HG03571 (cell line): ENCODE measurements at regions not wholly inside any gene's neighbourhood (a gene's known extent, or its start where the extent isn't known, plus 50 kb on each side); places are given as distances from the start of the nearest gene placed in this dataset.
"Not testable (repeated sequence)": the region's sequence is repeated elsewhere in the genome, so short reads cannot be mapped to it uniquely, and the experiment has no call there.

Source experiments
- ATAC-seq: cut with Tn5 transposase; IDR thresholded peaks from one replicate; pipeline ENCODE4 v1.9.1; 2021; ENCODE audit not compliant: unreplicated experiment

GRCh38 chr3:101946906-101947305 lies 97.6 kb downstream of the NFKBIZ start:
- no peak for ATAC-seq

GRCh38 chr3:101950510-101950909 lies 101.2 kb downstream of the NFKBIZ start:
- peak; percentile 73 for ATAC-seq

- ATAC-seq = no peak
Measured at GRCh38 chr3:101950985-101951733, 101.8 kb downstream of the NFKBIZ start.

- no peak for ATAC-seq
Measured at GRCh38 chr3:101954361-101954760, 105.0 kb downstream of the NFKBIZ start.

GRCh38 chr3:101954936-101955335 lies 105.6 kb downstream of the NFKBIZ start:
- no peak for ATAC-seq

- no peak for ATAC-seq
Measured at GRCh38 chr3:101962055-101962454, 112.7 kb downstream of the NFKBIZ start.

GRCh38 chr3:101963902-101964362 lies 114.6 kb downstream of the NFKBIZ start:
- ATAC-seq = no peak

GRCh38 chr3:101964861-101965260 lies 115.5 kb downstream of the NFKBIZ start:
- ATAC-seq = no peak

GRCh38 chr3:101966226-101966625 lies 116.9 kb downstream of the NFKBIZ start:
- ATAC-seq = no peak

- no peak for ATAC-seq
Measured at GRCh38 chr3:101970212-101970611, 120.9 kb downstream of the NFKBIZ start.

GRCh38 chr3:101970905-101971304 lies 121.6 kb downstream of the NFKBIZ start:
- no peak for ATAC-seq

- no peak for ATAC-seq
Measured at GRCh38 chr3:101972430-101973162, 123.3 kb downstream of the NFKBIZ start.

GRCh38 chr3:101973163-101973505 lies 123.8 kb downstream of the NFKBIZ start:
- ATAC-seq = no peak

GRCh38 chr3:101975415-101975814 lies 126.1 kb downstream of the NFKBIZ start:
- not testable (repeated sequence) for ATAC-seq

- peak; percentile 87 for ATAC-seq
Measured at GRCh38 chr3:101976473-101976872, 127.2 kb downstream of the NFKBIZ start.

GRCh38 chr3:101978348-101978747 lies 129.0 kb downstream of the NFKBIZ start:
- ATAC-seq = no peak

- ATAC-seq = no peak
Measured at GRCh38 chr3:101979033-101979432, 129.7 kb downstream of the NFKBIZ start.

GRCh38 chr3:101984356-101984755 lies 135.0 kb downstream of the NFKBIZ start:
- no peak for ATAC-seq

- no peak for ATAC-seq
Measured at GRCh38 chr3:101988596-101988995, 139.3 kb downstream of the NFKBIZ start.

- no peak for ATAC-seq
Measured at GRCh38 chr3:101989578-101990200, 140.4 kb downstream of the NFKBIZ start.

GRCh38 chr3:101992863-101993262 lies 143.5 kb downstream of the NFKBIZ start:
- ATAC-seq = no peak

- no peak for ATAC-seq
Measured at GRCh38 chr3:101994386-101994785, 145.1 kb downstream of the NFKBIZ start.
